GM18517 (cell line): ENCODE measurements at regions not wholly inside any gene's neighbourhood (a gene's known extent, or its start where the extent isn't known, plus 50 kb on each side); places are given as distances from the start of the nearest gene placed in this dataset.
"Not testable (repeated sequence)": the region's sequence is repeated elsewhere in the genome, so short reads cannot be mapped to it uniquely, and the experiment has no call there.

Experiments
- ATAC-seq: cut with Tn5 transposase; IDR thresholded peaks from one replicate; pipeline ENCODE4 v1.9.1; 2021; ENCODE audit warnings: mild to moderate bottlenecking, moderate library complexity; ENCODE audit not compliant: unreplicated experiment

DNA sequence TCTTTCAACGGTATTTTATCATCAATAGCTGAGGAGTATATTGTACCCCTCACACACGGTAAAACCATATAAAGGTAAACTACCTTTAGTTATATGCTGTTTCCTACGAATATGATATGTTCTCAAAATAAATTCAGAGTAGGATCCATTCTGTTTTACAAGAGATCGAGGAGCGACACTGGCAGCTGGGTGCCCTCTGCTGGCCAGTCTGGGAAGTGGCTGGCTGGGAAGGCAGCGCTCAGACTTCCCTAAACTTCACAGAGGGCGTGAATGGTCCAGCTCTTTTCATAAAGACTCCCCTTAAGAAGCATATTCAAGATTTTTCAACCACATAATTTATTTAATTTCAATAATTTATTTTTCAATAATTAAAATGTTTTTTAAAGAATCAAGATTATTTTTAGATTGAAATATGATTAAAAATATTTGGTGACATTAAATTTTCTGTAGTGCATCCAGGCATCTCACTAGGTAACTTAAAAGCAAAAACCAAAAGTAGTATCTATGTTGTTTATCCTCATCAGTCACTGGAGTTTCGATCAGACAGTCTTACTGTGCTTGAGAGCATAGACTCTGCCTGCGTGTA is 187.5 kb upstream of the PDE10A start:
- ATAC-seq, result peak; percentile 78

DNA sequence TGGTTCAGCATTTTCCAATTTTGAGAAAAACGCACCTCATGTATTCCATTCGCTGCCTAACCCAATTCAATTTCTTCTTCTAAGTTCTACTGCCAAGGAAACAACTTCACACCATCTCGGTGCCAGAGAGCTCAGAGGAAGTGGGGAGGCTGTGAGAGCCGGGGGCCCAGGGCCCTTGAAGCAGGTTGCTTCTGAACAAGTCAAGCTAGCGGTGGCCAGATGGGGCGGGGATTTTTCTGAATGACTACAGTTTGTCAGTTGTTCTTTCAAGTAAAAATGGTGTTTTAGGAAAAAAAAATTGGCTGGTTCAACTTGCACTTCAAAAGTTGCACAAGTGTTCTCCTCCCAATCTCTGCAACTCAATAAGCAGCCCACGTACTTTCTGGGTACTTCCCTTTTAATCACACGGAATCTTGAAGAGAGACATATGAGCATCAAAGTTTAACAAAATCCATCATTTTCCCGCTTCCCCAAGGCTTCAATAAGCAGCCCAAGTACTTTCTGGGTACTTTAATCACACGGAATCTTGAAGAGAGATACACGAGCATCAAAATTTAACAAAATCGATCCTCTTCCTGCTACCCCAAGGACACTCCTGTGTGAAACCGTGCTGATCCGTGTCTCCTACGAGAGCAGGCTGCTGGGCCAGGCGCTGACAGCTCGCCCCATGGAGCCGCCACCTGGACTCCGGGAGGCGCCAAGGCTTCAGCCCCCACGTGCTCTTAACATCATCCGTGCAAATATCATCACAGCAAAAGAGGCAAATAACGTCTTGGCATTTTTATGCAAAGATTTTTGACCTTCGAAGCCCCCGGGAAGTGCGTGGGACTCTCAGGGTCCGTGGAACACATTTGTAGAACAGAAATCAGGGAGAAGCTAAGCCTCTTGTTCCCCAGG is 186.7 kb upstream of the PDE10A start:
- ATAC-seq, result no peak

DNA sequence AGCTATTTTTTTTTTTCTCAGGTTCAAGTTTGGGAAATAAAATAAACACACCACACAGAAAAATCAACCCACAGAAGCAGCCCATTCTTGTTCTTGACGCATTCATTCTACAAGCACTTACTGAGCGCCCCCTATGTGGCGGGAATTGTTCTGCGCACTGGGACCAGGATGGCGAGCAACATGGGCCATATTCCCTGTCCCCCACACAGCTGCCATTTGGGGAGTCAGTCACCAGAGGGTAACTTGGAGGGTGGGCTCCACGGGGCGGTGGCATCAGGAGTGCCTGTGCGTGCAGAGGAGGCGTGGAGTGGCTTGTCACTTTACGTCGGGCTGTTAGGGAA is 185.0 kb upstream of the PDE10A start:
- no peak for ATAC-seq

DNA sequence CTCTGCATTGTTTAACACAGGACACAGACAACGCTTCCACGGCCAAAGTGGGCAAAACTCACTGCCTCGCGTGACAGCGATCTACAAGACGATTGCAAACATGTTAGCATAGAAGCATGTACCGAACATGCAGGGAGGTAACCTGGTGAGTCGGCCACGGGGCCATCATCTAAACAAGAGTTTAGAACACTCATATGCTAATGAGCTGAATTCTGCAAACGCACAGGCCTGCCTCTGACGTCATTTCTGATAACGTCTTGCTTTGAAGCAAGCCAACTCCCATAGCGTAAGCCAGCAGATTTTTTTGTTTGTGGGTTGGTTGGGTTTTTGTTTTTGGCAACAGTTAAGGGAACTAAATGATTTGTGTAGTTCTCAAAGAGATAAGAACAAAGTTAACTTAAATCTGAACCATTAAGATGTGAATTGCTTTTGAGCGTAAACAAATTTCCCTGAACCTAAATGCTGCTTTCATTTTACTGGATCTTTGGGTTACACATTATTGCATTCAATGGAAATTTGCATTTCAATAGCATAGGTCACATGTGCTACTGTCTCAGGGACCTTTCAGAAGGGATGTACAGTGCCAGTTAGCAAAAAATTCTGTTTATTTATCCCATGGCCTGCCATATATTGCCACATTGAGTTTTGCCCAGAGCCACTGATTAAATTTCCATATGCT is 184.5 kb upstream of the PDE10A start:
- no peak for ATAC-seq

DNA sequence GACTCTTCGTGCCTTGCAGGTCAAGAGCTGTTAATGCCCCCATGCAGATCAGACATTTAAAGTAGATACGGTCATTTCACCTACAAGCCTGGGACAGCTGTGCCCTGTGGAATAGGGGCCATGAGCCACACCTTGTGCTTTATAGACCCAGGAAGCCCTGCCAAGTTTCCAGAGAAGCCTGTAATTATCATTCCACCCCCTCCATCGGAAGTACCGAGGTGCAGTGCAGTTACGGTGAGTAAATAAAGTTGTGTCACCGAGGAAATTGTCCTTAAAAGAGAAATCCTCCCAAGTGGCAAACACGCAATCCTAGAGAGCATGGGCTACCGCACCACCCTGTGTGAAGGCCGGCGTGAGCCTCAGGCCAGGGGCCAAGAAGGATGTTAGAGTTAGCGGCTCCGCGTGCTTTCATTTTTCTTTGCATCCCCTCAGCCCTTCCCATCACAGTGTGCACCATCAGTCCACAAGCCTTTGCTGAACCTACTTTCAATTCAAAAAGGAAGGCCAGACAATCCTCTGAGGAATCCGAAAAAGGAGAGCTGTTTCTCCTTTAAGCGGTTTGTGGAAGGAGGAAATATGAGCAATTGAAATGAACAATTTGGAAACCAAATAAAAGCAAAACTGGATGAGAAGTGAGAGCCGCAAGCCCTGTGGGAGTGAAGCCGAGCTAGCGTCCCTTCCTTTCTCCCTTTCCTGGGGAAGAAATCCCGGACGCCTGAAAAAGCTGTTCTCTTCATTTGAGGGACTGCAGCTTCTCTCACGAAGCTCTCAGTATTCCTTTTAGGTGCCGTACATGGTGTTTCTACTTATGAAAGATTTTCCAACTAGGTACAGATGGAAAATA is 183.3 kb upstream of the PDE10A start:
- ATAC-seq, result no peak

DNA sequence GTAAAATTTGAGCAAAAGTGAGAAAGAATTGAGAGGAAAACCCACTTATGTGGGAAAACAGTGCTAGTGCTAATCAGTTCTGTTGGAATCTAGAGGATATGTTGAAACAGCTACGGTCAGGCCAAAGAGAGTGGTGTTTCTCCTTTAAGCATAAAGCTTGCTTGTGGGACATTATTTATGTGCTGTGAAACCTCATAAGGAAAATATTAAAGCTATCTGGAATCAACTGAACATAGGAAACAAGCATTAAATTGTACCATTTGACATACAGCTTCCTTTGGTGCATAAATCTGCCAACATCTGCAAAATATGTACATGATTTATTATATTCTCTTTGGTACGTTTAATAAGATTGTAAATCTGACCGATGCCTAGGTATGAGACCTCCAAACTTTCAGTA is 182.5 kb upstream of the PDE10A start:
- no peak for ATAC-seq

DNA sequence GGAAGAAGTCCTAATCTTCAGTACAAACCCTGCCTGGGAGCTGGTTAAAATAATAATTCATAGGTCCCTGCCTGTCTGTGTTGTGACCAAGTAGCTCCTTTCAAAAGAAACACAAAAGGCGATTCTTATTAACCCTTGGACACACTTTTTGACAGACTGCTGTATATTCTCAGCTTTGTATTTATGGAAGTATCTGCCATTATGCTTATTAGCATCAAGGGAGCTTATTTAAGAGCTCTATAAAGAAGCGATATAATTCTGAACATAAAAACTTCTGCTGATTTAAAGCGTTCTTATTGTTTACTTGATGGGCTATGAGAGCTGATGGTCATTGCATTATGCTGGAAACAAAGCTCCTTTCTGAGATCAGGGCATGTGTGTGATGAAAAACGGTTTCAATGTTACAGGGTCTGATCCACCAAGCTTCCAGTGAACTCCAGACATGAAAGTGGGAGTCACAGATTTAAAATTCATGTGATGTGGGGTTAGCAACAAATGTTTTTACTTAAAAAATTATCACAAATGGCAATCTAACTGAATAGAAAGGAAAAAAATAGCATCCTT is 181.8 kb upstream of the PDE10A start:
- no peak for ATAC-seq

DNA sequence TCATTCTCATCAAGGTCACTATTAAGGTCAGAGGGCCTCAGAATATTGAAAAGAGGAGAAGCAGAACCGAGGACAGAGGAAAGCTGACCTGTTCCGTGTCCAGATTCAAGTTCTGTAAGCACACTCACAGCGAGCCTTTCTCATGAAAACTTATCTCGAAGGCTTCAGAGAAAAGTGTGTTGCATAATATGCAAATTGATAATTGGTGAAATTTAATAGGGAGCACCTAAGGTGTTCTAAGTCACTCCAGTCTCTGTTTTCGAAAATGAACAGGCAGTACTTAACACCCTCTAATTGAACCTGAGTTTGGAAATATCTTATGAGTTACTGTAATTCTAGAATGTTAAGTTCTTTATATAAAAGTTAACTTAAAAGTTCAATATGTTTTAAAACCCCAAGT is 181.2 kb upstream of the PDE10A start:
- no peak for ATAC-seq

DNA sequence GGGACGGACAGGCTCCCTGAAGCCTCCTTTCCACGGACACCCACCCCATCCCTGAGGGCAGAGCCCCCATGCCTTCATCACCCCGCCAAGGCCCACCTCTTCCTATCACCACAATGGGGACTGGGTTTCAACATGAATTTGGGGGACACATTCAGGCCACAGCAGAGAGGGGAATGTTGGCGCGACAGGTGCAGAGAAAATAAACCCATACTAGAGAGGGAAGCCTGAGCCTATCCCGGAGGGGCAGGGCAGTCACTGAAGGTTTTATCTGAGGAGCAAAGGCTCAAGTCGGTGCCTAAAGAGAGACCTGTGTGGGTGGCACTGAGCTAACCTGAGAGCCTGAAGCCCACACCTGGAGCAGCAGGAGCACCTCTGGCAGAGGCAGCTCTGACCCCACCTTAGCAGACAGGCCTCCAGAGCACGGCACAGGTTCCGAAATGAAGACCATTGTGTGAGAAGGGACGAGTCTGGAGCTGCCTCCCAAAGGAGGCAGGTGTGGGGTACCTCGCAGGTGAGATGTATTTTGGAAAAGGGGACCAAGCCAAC is 180.6 kb upstream of the PDE10A start:
- no peak for ATAC-seq

DNA sequence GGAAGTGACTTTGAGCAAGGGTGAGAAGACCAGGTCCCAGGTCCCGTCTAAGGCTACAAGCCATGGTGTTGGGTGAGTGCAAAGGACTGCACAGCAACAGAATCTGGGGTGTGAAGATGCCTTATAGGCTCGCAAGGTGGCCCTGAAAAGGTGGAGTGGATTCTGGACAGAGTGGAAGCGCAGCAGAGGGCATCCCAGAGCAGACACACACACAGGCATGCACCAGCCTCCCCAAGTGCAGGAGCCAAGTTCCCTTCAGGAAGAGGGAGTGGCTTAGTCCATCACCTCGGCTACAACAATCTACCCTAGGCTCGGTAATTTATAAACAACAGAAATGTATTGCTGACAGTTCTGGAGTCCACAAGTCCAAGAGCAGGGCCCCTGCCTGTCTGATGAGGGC is 180.1 kb upstream of the PDE10A start:
- ATAC-seq, result no peak

DNA sequence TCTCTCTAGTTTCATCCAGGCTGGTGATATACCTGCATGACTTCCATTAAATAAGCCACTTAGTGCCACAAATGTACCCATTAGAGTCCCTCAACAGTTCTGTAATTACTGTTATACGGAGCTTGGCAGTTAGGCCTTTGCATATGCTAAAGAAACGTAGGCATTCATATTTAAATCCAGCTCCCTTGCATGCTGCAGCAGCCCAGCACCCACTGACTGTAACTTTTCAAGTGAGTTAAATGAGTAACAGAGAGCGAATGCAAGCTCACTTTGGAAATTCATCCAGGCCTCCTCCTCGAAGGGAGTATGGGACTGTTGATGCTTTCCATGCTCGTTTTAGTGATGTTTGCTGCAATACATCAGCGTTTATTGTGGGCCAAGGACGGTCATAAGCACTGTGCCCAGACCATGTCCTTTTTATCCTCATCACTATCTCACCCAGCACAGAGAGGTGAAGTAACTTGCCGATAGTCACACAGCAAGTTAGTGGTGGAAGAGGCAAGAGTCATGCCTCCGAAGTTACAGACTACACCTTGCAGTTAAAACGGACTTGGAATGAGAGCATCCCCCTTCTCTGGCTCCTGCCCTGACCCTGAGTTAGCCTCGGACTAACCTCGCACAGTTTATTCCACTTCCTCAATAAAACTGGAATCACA is 179.4 kb upstream of the PDE10A start:
- no peak for ATAC-seq

DNA sequence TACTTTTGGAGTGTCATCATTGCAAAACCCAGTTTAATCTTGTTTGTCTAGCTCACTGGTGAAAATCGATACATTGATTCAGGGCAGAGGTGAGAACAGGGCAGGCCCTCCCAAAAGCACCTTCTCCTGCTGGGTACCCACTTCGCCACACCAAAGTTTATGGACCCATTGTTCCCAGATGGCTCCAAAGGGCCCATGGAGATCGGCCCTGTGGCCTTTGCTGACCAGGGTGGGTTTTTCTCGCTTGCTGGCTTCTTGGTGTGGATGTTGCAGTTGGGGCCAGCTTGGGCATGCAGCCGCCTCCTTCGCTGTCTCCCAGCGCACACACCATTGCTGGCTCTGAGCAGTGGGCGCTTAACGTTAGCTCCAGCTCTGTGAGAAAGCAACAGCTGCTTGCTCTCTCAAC is 178.1 kb upstream of the PDE10A start:
- ATAC-seq, result no peak

DNA sequence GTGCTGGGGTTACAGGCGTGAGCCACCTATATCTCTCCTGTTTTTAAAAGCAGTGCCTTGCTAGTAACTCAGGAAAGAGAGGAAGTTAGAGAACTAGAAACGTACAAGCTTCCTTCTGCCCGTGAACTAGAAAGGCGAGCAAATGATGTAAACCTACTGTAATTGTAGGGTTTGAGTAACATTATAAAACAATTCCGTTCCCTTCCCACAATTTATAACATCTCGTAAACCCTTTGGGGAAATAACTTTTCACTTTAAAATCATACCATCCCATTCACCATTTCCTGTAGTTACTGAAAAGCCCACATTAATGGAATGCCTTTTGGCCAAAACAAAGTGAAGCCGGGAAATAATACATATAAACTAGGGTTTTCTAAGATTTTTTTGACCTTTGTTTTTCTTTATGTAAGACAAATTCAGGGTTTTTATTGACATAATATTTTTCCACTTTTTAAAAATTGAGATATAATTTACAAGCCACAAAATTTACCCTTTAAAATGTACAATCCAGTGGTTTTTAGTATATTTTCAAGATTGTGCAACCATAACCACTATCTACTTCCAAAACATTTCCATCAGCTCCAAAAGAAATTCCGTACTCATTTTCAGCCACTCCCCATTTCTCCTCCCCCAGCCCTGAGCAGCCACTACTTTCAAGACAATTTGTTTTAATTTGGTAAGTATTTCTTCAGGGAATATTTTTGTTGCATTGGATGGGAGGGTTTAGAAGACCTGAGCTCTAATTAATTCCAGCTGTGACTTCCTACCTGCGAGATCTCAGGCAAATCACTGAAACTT is 175.1 kb upstream of the PDE10A start:
- no peak for ATAC-seq

DNA sequence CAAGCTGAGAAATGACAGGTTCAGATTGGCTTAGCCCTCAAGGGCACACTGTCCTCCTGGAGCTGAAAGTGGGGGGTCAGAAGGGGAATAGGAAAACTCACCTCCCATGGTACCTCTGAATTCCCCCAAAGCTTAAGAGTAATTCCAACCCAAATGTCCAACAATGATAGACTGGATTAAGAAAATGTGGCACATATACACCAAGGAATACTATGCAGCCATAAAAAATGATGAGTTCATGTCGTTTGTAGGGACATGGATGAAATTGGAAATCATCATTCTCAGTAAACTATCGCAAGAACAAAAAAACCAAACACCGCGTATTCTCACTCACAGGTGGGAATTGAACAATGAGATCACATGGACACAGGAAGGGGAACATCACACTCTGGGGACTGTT is 173.6 kb upstream of the PDE10A start:
- not testable (repeated sequence) for ATAC-seq

DNA sequence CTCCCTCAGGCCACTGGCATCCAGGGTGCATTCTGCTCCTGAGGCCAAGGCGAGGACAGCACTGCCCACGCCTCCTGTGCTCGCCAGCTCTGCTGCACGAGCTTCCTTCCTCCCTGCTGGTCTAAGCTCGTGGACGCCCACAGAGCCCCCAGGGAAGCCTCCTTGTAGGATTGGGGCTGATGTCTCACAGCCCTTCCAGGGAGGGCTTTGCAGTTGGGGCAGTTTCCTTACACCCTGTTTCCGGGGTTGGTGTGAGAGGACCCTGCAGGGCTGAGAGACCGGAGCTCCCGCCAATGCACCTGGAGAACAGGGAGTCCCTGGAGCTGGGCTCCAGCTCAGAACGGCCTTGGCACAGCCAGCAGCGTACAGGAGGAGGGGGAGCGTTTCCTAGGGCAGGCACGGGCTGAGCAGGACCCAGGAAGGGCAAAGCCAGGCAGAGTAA is 172.4 kb upstream of the PDE10A start:
- no peak for ATAC-seq

DNA sequence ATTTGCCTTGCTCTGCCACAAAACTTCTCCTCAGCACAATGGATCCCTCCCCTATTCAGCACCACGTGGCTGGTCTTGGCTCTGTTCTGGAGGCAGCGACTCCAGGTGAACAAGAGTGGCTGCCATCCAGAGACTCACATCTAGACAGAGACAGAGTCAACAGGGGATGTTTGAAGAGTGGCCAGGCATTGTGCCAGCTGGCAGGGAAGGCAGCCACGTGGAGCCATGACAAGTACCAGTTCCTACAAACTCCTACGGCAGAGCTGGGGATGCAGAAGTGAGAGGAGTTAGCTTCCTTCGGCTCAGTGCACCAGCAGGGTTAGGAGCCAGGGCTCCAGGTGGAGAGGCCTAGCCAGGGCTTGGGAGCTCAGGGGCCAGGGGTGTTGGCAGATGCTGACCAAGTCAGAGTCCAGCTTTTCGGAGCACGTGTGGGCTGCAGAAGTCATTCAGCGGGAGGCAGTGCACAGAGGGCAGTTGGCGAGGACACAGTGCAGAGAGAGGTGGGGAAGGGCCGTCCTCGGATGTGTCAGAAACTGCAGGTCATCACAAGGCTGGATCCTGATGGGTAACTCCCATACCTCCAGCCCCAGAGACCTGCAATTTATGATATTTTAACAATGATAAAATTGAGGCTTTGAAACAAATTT is 171.7 kb upstream of the PDE10A start:
- ATAC-seq, result no peak

DNA sequence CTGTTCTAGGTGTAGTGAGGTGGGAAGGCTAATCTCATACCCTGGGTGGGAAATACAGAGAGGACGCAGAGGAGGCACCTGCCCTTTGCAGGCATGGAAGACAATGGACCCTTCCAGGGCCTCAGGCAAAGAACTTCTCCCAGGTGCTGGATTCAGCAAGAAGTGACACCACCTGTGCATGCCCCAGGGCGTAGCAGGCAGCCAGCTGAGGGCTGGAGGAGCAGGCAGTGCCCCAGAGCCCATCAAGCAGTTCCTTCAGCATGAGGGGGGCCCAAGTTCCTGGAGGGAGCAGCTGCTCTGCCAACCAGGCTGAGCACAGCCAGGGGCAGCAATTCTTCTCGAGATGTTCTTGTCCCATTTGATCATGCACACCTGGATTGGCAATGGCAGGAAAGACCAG is 170.3 kb upstream of the PDE10A start:
- no peak for ATAC-seq

DNA sequence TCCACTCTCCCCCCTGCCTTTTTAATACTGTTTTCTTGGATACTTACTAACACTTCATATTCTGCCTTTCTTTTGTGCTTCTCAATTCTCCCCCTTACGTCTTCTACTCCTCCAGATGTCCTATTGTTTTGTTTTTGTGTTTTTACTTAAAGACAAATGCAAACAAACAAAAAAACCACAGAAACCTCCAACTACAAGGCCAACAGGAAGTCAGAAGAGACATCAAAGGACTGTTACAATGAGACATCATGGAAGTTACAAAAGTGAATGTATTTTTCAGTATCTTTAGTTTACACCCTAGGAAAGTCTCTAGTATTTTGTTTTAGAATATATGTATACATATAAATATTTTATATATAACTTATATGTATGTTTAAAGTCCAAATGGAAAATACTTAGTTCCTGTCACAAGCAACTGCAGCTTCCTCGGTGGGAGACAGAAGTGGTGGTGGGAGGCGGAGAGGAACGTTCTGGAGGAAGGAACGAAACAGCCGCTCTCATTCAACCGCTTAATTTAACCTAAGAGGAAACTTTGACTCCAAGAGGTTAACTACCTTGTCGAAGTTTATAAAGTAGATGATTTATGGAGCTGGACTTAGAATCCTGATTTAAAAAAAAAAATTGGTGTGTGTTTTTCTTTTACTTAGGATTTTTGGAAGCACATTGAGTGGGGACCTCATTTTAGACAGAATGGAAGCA is 168.9 kb upstream of the PDE10A start:
- ATAC-seq, result no peak
